HG03457 (cell line): ENCODE measurements at regions not wholly inside any gene's neighbourhood (a gene's known extent, or its start where the extent isn't known, plus 50 kb on each side); places are given as distances from the start of the nearest gene placed in this dataset.
"Not testable (repeated sequence)": the region's sequence is repeated elsewhere in the genome, so short reads cannot be mapped to it uniquely, and the experiment has no call there.

Experiments used
- ATAC-seq: cut with Tn5 transposase; IDR thresholded peaks from one replicate; pipeline ENCODE4 v1.9.1; 2021; ENCODE audit warnings: moderate number of reproducible peaks; ENCODE audit not compliant: unreplicated experiment

GRCh38 chr2:48043131-48043700 lies 136.9 kb upstream of the FBXO11 start:
- no peak for ATAC-seq

DNA sequence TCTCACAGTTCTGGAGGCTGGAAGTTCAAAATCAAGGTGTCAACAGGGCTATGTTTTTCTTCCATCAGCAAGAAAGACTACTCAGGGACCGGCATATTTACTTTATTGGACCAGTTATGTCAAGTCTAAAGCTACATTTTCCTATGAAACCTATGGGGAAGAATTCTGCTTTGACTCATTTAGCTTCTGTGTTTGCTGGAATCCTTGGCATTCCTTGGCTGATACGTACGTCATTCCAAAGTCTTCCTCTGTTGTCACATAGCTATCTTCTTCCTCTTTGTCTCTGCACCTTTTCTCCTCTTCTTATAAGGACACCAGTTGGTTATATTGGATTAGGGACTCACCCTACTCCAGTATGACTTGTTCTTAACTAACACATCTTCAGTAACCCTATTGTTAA lies 137.4 kb upstream of the FBXO11 start:
- ATAC-seq = no peak

GRCh38 chr2:48045613-48046012 lies 139.3 kb upstream of the FBXO11 start:
- no peak for ATAC-seq

- no peak for ATAC-seq
Observed at GRCh38 chr2:48048476-48049171, 142.3 kb upstream of the FBXO11 start.

- ATAC-seq = no peak
Observed at GRCh38 chr2:48049371-48049770, 143.1 kb upstream of the FBXO11 start.

GRCh38 chr2:48050711-48051110 lies 144.4 kb upstream of the FBXO11 start:
- no peak for ATAC-seq

DNA sequence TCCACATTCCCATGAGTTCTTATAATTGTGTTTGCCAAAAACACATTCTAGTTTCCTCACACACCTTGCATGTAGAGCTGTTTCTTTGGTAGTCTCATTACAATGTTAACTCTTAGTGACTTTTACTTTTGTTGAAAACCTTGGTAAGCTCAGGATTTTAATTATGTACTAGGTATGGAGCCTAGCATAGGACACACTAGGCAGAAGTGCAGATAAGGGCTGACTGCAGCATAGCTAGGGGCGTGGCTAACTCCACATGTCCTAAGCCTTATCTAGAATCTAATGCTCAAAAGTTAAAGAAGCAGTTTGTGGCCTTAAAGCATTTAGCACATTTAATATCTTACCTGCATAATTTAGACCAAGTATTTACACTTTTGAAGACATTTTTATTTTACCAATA lies 153.7 kb upstream of the FBXO11 start:
- no peak for ATAC-seq

DNA sequence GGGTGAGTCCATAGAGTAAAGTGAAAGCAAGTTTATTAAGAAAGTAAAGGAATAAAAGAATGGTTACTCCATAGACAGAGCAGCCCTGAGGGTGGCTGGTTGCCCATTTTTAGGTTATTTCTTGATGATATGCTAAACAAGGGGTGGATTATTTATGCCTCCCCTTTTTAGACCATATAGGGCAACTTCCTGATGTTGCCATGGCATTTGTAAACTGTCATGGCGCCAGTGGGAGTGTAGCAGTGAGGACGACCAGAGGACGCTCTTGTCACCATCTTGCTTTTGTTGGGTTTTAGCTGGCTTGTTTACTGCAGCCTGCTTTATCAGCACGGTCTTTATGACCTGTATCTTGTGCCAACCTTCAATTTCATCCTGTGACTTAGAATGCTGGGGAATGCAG lies 155.4 kb upstream of the FBXO11 start:
- not testable (repeated sequence) for ATAC-seq

DNA sequence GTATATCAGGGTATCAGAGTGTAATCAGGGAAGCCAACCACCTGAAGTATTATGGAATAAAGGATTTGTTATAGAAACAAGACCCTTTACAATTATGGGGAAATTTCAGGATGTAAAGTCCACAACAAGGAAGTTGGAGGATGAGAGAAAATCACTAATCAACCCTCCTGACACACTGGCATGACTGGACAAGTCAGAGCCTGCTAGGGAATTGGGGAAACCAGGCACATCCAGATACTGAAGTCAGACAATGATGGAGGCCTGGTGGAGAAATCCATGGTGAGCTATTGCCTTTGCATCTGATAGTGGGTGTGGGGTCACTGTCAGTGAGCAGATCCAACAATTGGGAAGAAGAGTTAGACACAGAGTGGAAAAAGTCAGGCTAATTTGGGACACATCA lies 158.8 kb upstream of the FBXO11 start:
- no peak for ATAC-seq

- no peak for ATAC-seq
Observed at GRCh38 chr2:48066000-48066399, 159.7 kb upstream of the FBXO11 start.

- no peak for ATAC-seq
Observed at GRCh38 chr2:48069769-48070168, 163.5 kb upstream of the FBXO11 start.

DNA sequence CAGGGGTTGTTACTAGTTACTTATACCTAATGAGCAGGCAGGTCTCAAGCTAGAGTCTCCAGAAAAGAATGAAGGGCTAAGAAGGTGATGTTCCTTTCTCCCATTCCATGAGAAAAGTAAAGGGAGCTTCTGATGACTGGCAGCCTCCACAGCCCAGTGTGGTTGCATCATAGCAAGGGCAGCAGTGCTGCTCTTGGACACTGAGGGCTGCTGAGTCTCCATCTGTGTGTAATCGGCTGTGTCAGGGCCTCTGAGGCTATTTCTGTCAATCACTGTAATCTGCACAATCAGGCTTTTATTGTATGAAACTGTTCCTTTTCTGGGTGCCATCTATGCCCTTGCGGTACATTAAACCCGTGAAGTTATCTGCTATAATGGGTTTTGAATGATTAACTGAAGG lies 164.1 kb upstream of the FBXO11 start:
- no peak for ATAC-seq

GRCh38 chr2:48072583-48072982 lies 166.3 kb upstream of the FBXO11 start:
- ATAC-seq = no peak

GRCh38 chr2:48075631-48076030 lies 169.3 kb upstream of the FBXO11 start:
- no peak for ATAC-seq

- ATAC-seq = no peak
Observed at GRCh38 chr2:48080534-48081316, 174.4 kb upstream of the FBXO11 start.

- ATAC-seq = no peak
Observed at GRCh38 chr2:48081317-48081628, 175.0 kb upstream of the FBXO11 start.

GRCh38 chr2:48085888-48086287 lies 179.6 kb upstream of the FBXO11 start:
- ATAC-seq = no peak

DNA sequence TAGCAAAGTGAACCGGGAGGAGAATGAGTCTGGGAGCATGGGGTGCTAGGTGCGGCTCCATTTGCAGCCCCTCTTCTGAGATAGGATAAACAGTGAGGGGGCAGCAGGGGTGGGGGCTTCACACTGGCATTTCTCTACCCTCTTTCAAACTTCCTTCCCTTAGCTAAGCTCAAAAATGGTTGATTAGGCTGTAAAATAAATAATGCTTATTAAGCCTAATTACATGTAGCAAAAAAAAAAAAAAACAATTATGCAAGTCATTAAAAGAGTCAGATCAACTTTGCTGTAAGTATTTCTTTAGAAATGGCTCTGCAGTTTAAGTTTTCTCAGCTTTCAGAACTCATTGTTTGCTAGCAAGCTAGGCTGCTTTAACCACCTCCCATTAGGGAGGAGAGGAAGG lies 182.7 kb upstream of the FBXO11 start:
- ATAC-seq = no peak

DNA sequence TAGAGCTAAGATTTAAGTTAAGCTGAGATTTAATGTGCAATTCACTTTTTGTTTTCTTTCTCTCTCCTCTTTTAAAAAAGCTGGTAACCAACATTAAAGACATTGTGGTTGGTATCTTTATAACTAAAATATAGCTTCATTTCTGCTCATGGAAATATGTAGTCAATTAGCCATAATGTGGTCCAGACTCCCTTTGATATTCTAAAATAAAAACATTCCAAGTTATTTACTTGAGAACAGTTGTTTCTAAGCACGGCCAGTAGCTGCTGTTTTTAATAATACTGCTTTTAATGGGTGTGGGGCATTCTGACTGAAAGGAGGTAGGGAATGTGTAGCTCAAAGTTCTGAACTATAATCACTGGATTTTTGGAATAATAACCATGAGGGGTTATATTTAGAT lies 183.3 kb upstream of the FBXO11 start:
- ATAC-seq = no peak

DNA sequence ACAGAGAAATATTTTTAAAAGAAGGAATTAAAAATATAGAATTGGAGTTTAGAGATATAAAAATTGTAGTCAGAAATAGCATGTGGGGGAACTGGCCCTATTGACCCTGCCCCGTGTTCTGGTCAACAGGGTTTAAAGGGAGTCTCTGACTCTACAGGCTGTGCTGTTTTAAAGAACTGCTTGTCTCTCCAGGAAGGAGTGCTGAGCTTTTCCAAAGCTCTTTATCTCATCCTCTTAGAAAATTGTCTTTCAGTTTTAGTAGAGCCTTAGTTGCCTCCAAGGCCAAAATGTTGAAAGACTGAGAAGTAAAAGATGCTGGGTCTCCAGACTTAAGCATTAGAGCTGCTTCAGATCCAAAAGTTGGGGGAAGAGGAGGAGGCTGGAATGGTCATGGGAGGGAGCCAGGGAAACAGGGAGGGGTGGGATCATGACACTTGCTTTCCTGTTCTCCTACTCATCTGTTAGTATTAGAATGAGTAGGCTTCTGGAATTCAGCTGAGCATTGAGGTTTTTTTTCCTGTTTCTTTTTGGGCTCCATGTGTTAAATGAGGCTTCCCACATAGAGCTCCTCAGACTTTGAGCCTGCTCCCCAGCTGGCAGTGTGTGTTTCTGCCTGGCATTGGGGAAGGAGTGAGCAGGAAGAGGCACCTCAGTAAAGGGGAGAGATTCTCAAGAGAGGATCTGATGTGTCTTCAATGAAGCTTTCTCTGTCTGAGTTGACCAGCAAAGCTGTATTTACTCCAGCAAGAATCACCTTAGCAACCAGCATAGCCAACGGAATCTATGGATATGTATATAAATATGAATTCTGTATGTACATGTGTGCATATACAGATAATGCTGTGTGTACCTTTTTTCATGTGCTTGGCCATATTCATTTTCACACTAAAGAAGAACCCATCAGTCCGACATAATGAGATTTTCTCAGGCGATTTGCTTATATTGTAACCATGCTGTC lies 186.8 kb upstream of the FBXO11 start:
- no peak for ATAC-seq

DNA sequence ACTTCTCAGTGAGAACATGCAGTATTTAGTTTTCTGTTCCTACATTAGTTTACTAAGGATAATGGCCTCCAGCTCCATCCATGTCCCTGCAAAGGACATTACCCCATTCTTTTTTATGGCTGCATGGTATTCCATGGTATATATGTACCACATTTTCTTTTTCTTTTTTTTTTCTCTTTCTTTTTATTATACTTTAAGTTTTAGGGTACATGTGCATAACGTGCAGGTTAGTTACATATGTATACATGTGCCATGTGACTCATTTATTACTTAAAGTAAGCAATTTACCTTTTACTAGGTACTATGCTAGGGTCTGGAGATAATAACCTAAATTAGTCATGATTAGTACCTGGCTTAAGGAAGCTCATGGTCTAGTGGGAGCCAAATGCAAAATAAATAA lies 190.5 kb upstream of the FBXO11 start:
- not testable (repeated sequence) for ATAC-seq
